H1 (cell line): ENCODE measurements at regions not wholly inside any gene's neighbourhood (a gene's known extent, or its start where the extent isn't known, plus 50 kb on each side); places are given as distances from the start of the nearest gene placed in this dataset.

ENCODE experiments used
- CTCF ChIA-PET: fragments of 300-600 bp; sonication (Branson Sonifier 250); formaldehyde crosslinking; loops from one replicate; lab custom pipeline; 2021; ENCODE audit not compliant: partially characterized antibody; lab: Charles Lee
- POLR2A ChIA-PET: fragments of 300-600 bp; sonication (Branson Sonifier 250); formaldehyde crosslinking; loops from one replicate; lab custom pipeline; 2021; ENCODE audit warnings: inconsistent platforms; ENCODE audit not compliant: partially characterized antibody; lab: Charles Lee
- DNase-seq, 2 experiments: peaks; one replicate each; pipeline versions ENCODE4 v3.0.0 to v3.0.0-alpha.2; 2010 to 2022; ENCODE audit warnings: low spot score in 2 of 2, low read depth in 1 of 2, mixed read lengths in 1 of 2
- FAIRE-seq: peaks from 2 replicates; lab custom pipeline; 2011; peaks lifted over from hg19 to GRCh38; lab: Jason Lieb, UNC
- H2AFZ ChIP-seq: 2 replicates; pipeline ENCODE4 v1.8.1; 2012; ENCODE audit warnings: low read length, inconsistent platforms
- H2AK5ac ChIP-seq: 2 replicates; pipeline ENCODE4 v1.6.1; 2013; ENCODE audit warnings: low read depth, low read length
- H2BK120ac ChIP-seq: replicated peaks from 2 replicates; pipeline ENCODE3; 2013; ENCODE audit warnings: low read depth, low read length, inconsistent platforms
- H2BK12ac ChIP-seq: 2 replicates; pipeline ENCODE4 v1.6.1; 2013; ENCODE audit warnings: low read depth, low read length
- H2BK15ac ChIP-seq: 2 replicates; pipeline ENCODE4 v1.6.1; 2013; ENCODE audit warnings: low read length
- H2BK20ac ChIP-seq: 2 replicates; pipeline ENCODE4 v1.6.1; 2013; ENCODE audit warnings: low read length
- H2BK5ac ChIP-seq: 2 replicates; pipeline ENCODE4 v1.6.1; 2013; ENCODE audit warnings: low read depth, low read length
- H3K14ac ChIP-seq: 2 replicates; pipeline ENCODE4 v1.6.1; 2013; ENCODE audit warnings: inconsistent platforms; ENCODE audit not compliant: insufficient read length
- H3K18ac ChIP-seq: 2 replicates; pipeline ENCODE4 v1.6.1; 2013; ENCODE audit warnings: low read length; ENCODE audit errors: extremely low read depth
- H3K23ac ChIP-seq: 2 replicates; pipeline ENCODE4 v1.6.1; 2013; ENCODE audit warnings: inconsistent platforms; ENCODE audit not compliant: insufficient read length
- H3K23me2 ChIP-seq: 2 replicates; pipeline ENCODE4 v1.6.1; 2013; ENCODE audit warnings: low read depth, low read length
- H3K27ac ChIP-seq: 2 replicates; pipeline ENCODE4 v1.6.1; 2011; ENCODE audit warnings: low read depth, low read length, inconsistent platforms
- H3K27me3 ChIP-seq, 4 experiments: replicated peaks in 1 of 4; 1 replicate in 1 of 4; 2 replicates in 3 of 4; pipeline versions ENCODE4 v1.6.1 to v1.8.1; 2011 to 2013; ENCODE audit warnings: low read length in 3 of 4, mild to moderate bottlenecking in 3 of 4, inconsistent platforms in 2 of 4, mixed read lengths in 2 of 4, moderate library complexity in 1 of 4; ENCODE audit not compliant: control insufficient read depth in 3 of 4, insufficient read depth in 3 of 4; ENCODE audit errors: extremely low read depth in 1 of 4
- H3K36me3 ChIP-seq, 4 experiments: 2 replicates each; pipeline versions ENCODE4 v1.6.1 to v1.8.1; 2011 to 2013; ENCODE audit warnings: mild to moderate bottlenecking in 4 of 4, low read length in 3 of 4, moderate library complexity in 2 of 4, control low read depth in 1 of 4, inconsistent platforms in 1 of 4; ENCODE audit not compliant: insufficient read depth in 4 of 4, control insufficient read depth in 2 of 4
- H3K4ac ChIP-seq: replicated peaks from 2 replicates; pipeline ENCODE3; 2013; ENCODE audit warnings: low read length, low read depth, mixed read lengths, inconsistent platforms; ENCODE audit not compliant: insufficient read length
- H3K4me1 ChIP-seq, 4 experiments: replicated peaks in 1 of 4; 1 replicate in 1 of 4; 2 replicates in 3 of 4; pipeline versions ENCODE4 v1.6.1 to v1.8.1; 2011 to 2013; ENCODE audit warnings: low read length in 3 of 4, inconsistent platforms in 2 of 4, mixed read lengths in 1 of 4; ENCODE audit not compliant: insufficient read depth in 4 of 4, control insufficient read depth in 3 of 4
- H3K4me2 ChIP-seq, 2 experiments: 2 replicates each; pipeline versions ENCODE4 v1.6.1 to v1.8.1; 2011 to 2013; ENCODE audit warnings: low read depth in 2 of 2, low read length in 2 of 2, control low read depth in 1 of 2, inconsistent platforms in 1 of 2, mild to moderate bottlenecking in 1 of 2; ENCODE audit not compliant: insufficient read depth in 1 of 2
- H3K4me3 ChIP-seq, 4 experiments: fragments of 200-600, 300-600 bp in 1 of 4; sonication (generic), shearing (Covaris generic), sonication (Bioruptor Twin) in 1 of 4; 2 replicates each; pipeline versions ENCODE4 v1.5.1 to v1.8.1; 2011 to 2016; ENCODE audit warnings: low read length in 4 of 4, low read depth in 3 of 4, control low read depth in 2 of 4, inconsistent platforms in 2 of 4, mild to moderate bottlenecking in 2 of 4, mixed read lengths in 1 of 4, moderate library complexity in 1 of 4; ENCODE audit not compliant: insufficient read depth in 2 of 4; ENCODE audit errors: extremely low read depth in 1 of 4
- H3K56ac ChIP-seq: replicated peaks from 2 replicates; pipeline ENCODE3; 2013; ENCODE audit warnings: low read depth, mild to moderate bottlenecking, mixed read lengths, low read length, inconsistent platforms; ENCODE audit not compliant: insufficient read length
- H3K79me1 ChIP-seq: 2 replicates; pipeline ENCODE4 v1.6.1; 2013; ENCODE audit warnings: low read depth, low read length, control low read depth
- H3K79me2 ChIP-seq, 2 experiments: 2 replicates each; pipeline versions ENCODE4 v1.6.1 to v1.8.1; 2012 to 2013; ENCODE audit warnings: low read length in 2 of 2, mild to moderate bottlenecking in 2 of 2, inconsistent platforms in 1 of 2; ENCODE audit not compliant: insufficient read depth in 2 of 2, control insufficient read depth in 1 of 2
- H3K9ac ChIP-seq, 4 experiments: replicated peaks in 1 of 4; 1 replicate in 1 of 4; 2 replicates in 3 of 4; pipeline versions ENCODE4 v1.6.1 to v1.8.1; 2011 to 2013; ENCODE audit warnings: low read depth in 3 of 4, low read length in 3 of 4, control low read depth in 2 of 4, mild to moderate bottlenecking in 2 of 4, moderate library complexity in 2 of 4, inconsistent platforms in 1 of 4; ENCODE audit errors: extremely low read depth in 1 of 4
- H3K9me3 ChIP-seq, 2 experiments: 2 replicates each; pipeline versions ENCODE4 v1.6.1 to v1.8.1; 2012 to 2013; ENCODE audit warnings: mild to moderate bottlenecking in 2 of 2, moderate library complexity in 2 of 2, control low read depth in 1 of 2, inconsistent platforms in 1 of 2, low read depth in 1 of 2, low read length in 1 of 2, mixed read lengths in 1 of 2; ENCODE audit not compliant: insufficient read depth in 2 of 2
- H4K20me1 ChIP-seq, 2 experiments: replicated peaks in 1 of 2; 2 replicates each; pipeline versions ENCODE3 to v1.8.1; 2011 to 2013; ENCODE audit warnings: inconsistent platforms in 2 of 2, low read length in 2 of 2, mild to moderate bottlenecking in 1 of 2; ENCODE audit not compliant: insufficient read depth in 2 of 2, control insufficient read depth in 1 of 2
- H4K5ac ChIP-seq: 2 replicates; pipeline ENCODE4 v1.6.1; 2013; ENCODE audit warnings: low read length, low read depth, mixed read lengths, inconsistent platforms; ENCODE audit not compliant: insufficient read length
- H4K8ac ChIP-seq: 2 replicates; pipeline ENCODE4 v1.8.0; 2013; ENCODE audit warnings: mild to moderate bottlenecking, moderate library complexity, low read length, inconsistent platforms; ENCODE audit not compliant: insufficient read depth; ENCODE audit errors: extremely low read depth
- H4K91ac ChIP-seq: replicated peaks from 2 replicates; pipeline ENCODE3; 2013; ENCODE audit warnings: low read length, mixed read lengths, inconsistent platforms; ENCODE audit not compliant: insufficient read length
- BCL11A ChIP-seq, 2 experiments: IDR thresholded peaks; one replicate each; pipeline ENCODE4 v1.6.1; 2011; ENCODE audit warnings: low read depth in 2 of 2, low read length in 2 of 2, mild to moderate bottlenecking in 2 of 2
- BRCA1 ChIP-seq: IDR thresholded peaks from 2 replicates; pipeline ENCODE4 v1.6.1; 2012; ENCODE audit warnings: low read depth, low read length, improper control_type of control experiment
- HDAC2 ChIP-seq, 2 experiments: fragments of 300-600 bp in 1 of 2; sonication (generic) in 1 of 2; IDR thresholded peaks; 2 replicates each; pipeline ENCODE4 v1.6.1; 2011 to 2012; ENCODE audit warnings: low read depth in 2 of 2, low read length in 2 of 2, mild to moderate bottlenecking in 2 of 2, moderate library complexity in 2 of 2, borderline replicate concordance in 1 of 2, inconsistent platforms in 1 of 2
- WGBS, 2 experiments: shearing (Covaris generic) in 1 of 2; methylation state at CpG; one replicate each; pipeline versions ENCODE4 v1.1.6 to v1.1.7; 2013 to 2015; ENCODE audit warnings: low lambda C conversion rate in 2 of 2, mixed read lengths in 2 of 2, inconsistent platforms in 1 of 2, low coverage in 1 of 2, missing lambda C conversion rate in 1 of 2; ENCODE audit not compliant: insufficient replicate concordance in 2 of 2, insufficient coverage in 1 of 2, insufficient read length in 1 of 2; ENCODE audit errors: extremely low coverage in 1 of 2, missing lambda C conversion rate in 1 of 2; 5-methylcytosine and 5-hydroxymethylcytosine counted together

GRCh38 chr6:8530785-8531435, 95.6 kb upstream of the SLC35B3 start:
- no peaks in the 10 kb centered on the region for H3K27me3 ChIP-seq
- no peak overlapping the region for H2AK5ac ChIP-seq
- no peak overlapping the region for H3K23ac ChIP-seq
- no peak overlapping the region for H3K56ac ChIP-seq
- DNase-seq (no peak), FAIRE-seq (no peak)
- H3K9ac ChIP-seq = no peak overlapping the region
- no peaks in the 10 kb centered on the region for H3K79me2 ChIP-seq
- H2BK20ac ChIP-seq = no peak overlapping the region
- H3K18ac ChIP-seq = no peak overlapping the region
- no peaks in the 10 kb centered on the region for H4K20me1 ChIP-seq
- no peak overlapping the region for H3K4me3 ChIP-seq
- H3K36me3 ChIP-seq = no peaks in the 10 kb centered on the region
- ChIA-PET CTCF (interaction anchor here (0.6 to 3.4 kb wide), 4 partner anchors 10 to 398 kb away, joined by 3 to 12 read pairs (median 4); no protein-coding TSS in a partner anchor), POLR2A (no interaction called here)
- H3K4me2 ChIP-seq = no peak overlapping the region
- no peaks in the 10 kb centered on the region for H3K9me3 ChIP-seq
- H3K23me2 ChIP-seq = no peaks in the 10 kb centered on the region
- H2BK12ac ChIP-seq = no peak overlapping the region
- TF ChIP-seq HDAC2 (IDR thresholded peaks at IDR 0.05; ENCODE audit: borderline replicate concordance in 1 of 2, low read depth in 2 of 2, low read length in 2 of 2) (no peak), BCL11A (IDR thresholded peaks at IDR 0.05; ENCODE audit: low read depth in 2 of 2, low read length in 2 of 2) (no peak), BRCA1 (no peak)
- H4K8ac ChIP-seq = no peak overlapping the region
- H3K4me1 ChIP-seq = peaks cover 0 to 3% (median 0%) of the 10 kb centered on the region in 4 experiments; a peak in 1 of 7 replicates
- 91% methylated on average over 12 of the region's 12 CpGs; no CpG with 5 or more reads in 1 of the 2 experiments for WGBS, 2 experiments
- H2AFZ ChIP-seq = no peak overlapping the region
- no peak overlapping the region for H3K4ac ChIP-seq
- H2BK5ac ChIP-seq = no peak overlapping the region
- no peak overlapping the region for H2BK15ac ChIP-seq
- no peak overlapping the region for H3K27ac ChIP-seq
- no peak overlapping the region for H3K14ac ChIP-seq
- H4K5ac ChIP-seq = no peak overlapping the region
- no peak overlapping the region for H4K91ac ChIP-seq
- no peak overlapping the region for H2BK120ac ChIP-seq
- H3K79me1 ChIP-seq = no peaks in the 10 kb centered on the region
